ENCODE measurements at regions not wholly inside any gene's neighbourhood (a gene's known extent, or its start where the extent isn't known, plus 50 kb on each side); places are given as distances from the start of the nearest gene placed in this dataset.
"Not testable (repeated sequence)": the region's sequence is repeated elsewhere in the genome, so short reads cannot be mapped to it uniquely, and the experiment has no call there.

GRCh38 chr4:34861666-34862065, 1382.6 kb downstream of the ARAP2 start:
- no peak for DNase-seq (ENCODE audit: low read depth)

- DNase-seq (ENCODE audit: low read depth), result no peak
These were observed 1365.4 kb downstream of the ARAP2 start for GRCh38 chr4:34878961-34879360.

- no peak for DNase-seq (ENCODE audit: low read depth)
These were observed 1364.1 kb downstream of the ARAP2 start for GRCh38 chr4:34880246-34880645.

GRCh38 chr4:34891892-34892291, 1352.4 kb downstream of the ARAP2 start:
- DNase-seq (ENCODE audit: low read depth), result no peak

- DNase-seq (ENCODE audit: low read depth), result no peak
These were observed 1350.9 kb downstream of the ARAP2 start for GRCh38 chr4:34893382-34893781.

- no peak for DNase-seq (ENCODE audit: low read depth)
These were observed 1324.3 kb downstream of the ARAP2 start for GRCh38 chr4:34920032-34920431.

- DNase-seq (ENCODE audit: low read depth), result no peak
These were observed 1322.9 kb downstream of the ARAP2 start for GRCh38 chr4:34921391-34921790.

GRCh38 chr4:34922325-34922724, 1322.0 kb downstream of the ARAP2 start:
- no peak for DNase-seq (ENCODE audit: low read depth)

GRCh38 chr4:34932591-34932990, 1311.7 kb downstream of the ARAP2 start:
- no peak for DNase-seq (ENCODE audit: low read depth)

GRCh38 chr4:34935739-34936138, 1308.6 kb downstream of the ARAP2 start:
- no peak for DNase-seq (ENCODE audit: low read depth)

GRCh38 chr4:34939073-34939472, 1305.2 kb downstream of the ARAP2 start:
- DNase-seq (ENCODE audit: low read depth), result no peak

GRCh38 chr4:34943741-34944386, 1300.5 kb downstream of the ARAP2 start:
- no peak for DNase-seq (ENCODE audit: low read depth)

GRCh38 chr4:34950926-34951325, 1293.4 kb downstream of the ARAP2 start:
- DNase-seq (ENCODE audit: low read depth), result no peak

- DNase-seq (ENCODE audit: low read depth), result no peak
These were observed 1291.0 kb downstream of the ARAP2 start for GRCh38 chr4:34953145-34953799.

- no peak for DNase-seq (ENCODE audit: low read depth)
These were observed 1279.7 kb downstream of the ARAP2 start for GRCh38 chr4:34964613-34965012.

- DNase-seq (ENCODE audit: low read depth), result no peak
These were observed 1272.1 kb downstream of the ARAP2 start for GRCh38 chr4:34972189-34972588.

GRCh38 chr4:34973650-34974312, 1270.5 kb downstream of the ARAP2 start:
- DNase-seq (ENCODE audit: low read depth), result no peak

GRCh38 chr4:34974313-34974680, 1270.0 kb downstream of the ARAP2 start:
- no peak for DNase-seq (ENCODE audit: low read depth)

GRCh38 chr4:35021222-35021621, 1223.1 kb downstream of the ARAP2 start:
- not testable (repeated sequence) for DNase-seq (ENCODE audit: low read depth)

GRCh38 chr4:35025152-35025834, 1219.0 kb downstream of the ARAP2 start:
- no peak for DNase-seq (ENCODE audit: low read depth)

- no peak for DNase-seq (ENCODE audit: low read depth)
These were observed 1206.1 kb downstream of the ARAP2 start for GRCh38 chr4:35038079-35038805.

- no peak for DNase-seq (ENCODE audit: low read depth)
These were observed 1205.5 kb downstream of the ARAP2 start for GRCh38 chr4:35038845-35039244.

All from activated T-cell treated with anti-CD3 and anti-CD28 coated beads for 48 hours (primary cell).